RWPE1 (cell line): ENCODE measurements at regions not wholly inside any gene's neighbourhood (a gene's known extent, or its start where the extent isn't known, plus 50 kb on each side); places are given as distances from the start of the nearest gene placed in this dataset.
"Not testable (repeated sequence)": the region's sequence is repeated elsewhere in the genome, so short reads cannot be mapped to it uniquely, and the experiment has no call there.

Experiments used
- CTCF ChIA-PET: fragments of 350-600 bp; sonication (Branson Sonifier 250); formaldehyde crosslinking; extraction: SDS; loops from one replicate; lab custom pipeline; 2021; lab: Yijun Ruan, JAX
- POLR2A ChIA-PET: fragments of 400-600 bp; formaldehyde crosslinking; extraction: SDS; loops from one replicate; lab custom pipeline; 2020; ENCODE audit warnings: antibody characterized with exemption; ENCODE audit not compliant: low non-redundant PET; lab: Yijun Ruan, JAX
- DNase-seq: peaks from one replicate; pipeline ENCODE4 v3.0.0; 2012; ENCODE audit warnings: low spot score
- H3K27ac ChIP-seq: fragments of 450-650 bp; 2 replicates; pipeline ENCODE4 v1.5.1; 2017
- CTCF ChIP-seq: fragments of 450-650 bp; conservative IDR thresholded peaks from 2 replicates; pipeline ENCODE4 v1.5.1; 2017; ENCODE audit warnings: low read depth, mild to moderate bottlenecking

- no peak for TF ChIP-seq CTCF
- no peak for DNase-seq
- no peak overlapping the region for H3K27ac ChIP-seq
- ChIA-PET CTCF (no interaction called here), POLR2A (no interaction called here)
Observed at GRCh38 chr11:135008412-135008811, 596.4 kb upstream of the B3GAT1 start.

- H3K27ac ChIP-seq: no peak overlapping the region
- CTCF ChIA-PET: no interaction called here
- DNase-seq: no peak
Observed at GRCh38 chr11:135008001-135008405, 596.0 kb upstream of the B3GAT1 start.

GRCh38 chr11:135006800-135007199 is 594.8 kb upstream of the B3GAT1 start:
- ChIA-PET POLR2A (no interaction called here), CTCF (no interaction called here)
- H3K27ac ChIP-seq: no peak overlapping the region
- no peak for TF ChIP-seq CTCF
- no peak for DNase-seq

More at GRCh38 chr11:135008001-135008405, 596.0 kb upstream of the B3GAT1 start:
- no peak for TF ChIP-seq CTCF
- POLR2A ChIA-PET: no interaction called here

- POLR2A ChIA-PET: no interaction called here
- no peak for DNase-seq
- CTCF ChIA-PET: no interaction called here
Observed at GRCh38 chr11:135004495-135004894, 592.5 kb upstream of the B3GAT1 start.

GRCh38 chr11:135002236-135002635 is 590.2 kb upstream of the B3GAT1 start:
- no peak overlapping the region for H3K27ac ChIP-seq
- ChIA-PET POLR2A (no interaction called here), CTCF (no interaction called here)
- TF ChIP-seq CTCF: no peak
- DNase-seq: no peak

More at GRCh38 chr11:135004495-135004894, 592.5 kb upstream of the B3GAT1 start:
- no peak overlapping the region for H3K27ac ChIP-seq
- no peak for TF ChIP-seq CTCF

GRCh38 chr11:135001581-135001980 is 589.5 kb upstream of the B3GAT1 start:
- CTCF ChIA-PET: no interaction called here
- no peak for DNase-seq
- POLR2A ChIA-PET: no interaction called here
- no peak for TF ChIP-seq CTCF
- H3K27ac ChIP-seq: no peak overlapping the region

- CTCF ChIA-PET, POLR2A ChIA-PET, DNase-seq, H3K27ac ChIP-seq: not testable (repeated sequence)
Observed at GRCh38 chr11:135001065-135001464, 589.0 kb upstream of the B3GAT1 start.
